Activated CD4-positive, CD25-positive, alpha-beta regulatory T cell treated with anti-CD3 and anti-CD28 coated beads, Interleukin-2, amount 50 U/mL, for 24 hours (primary cell): ENCODE measurements at regions not wholly inside any gene's neighbourhood (a gene's known extent, or its start where the extent isn't known, plus 50 kb on each side); places are given as distances from the start of the nearest gene placed in this dataset.
"Not testable (repeated sequence)": the region's sequence is repeated elsewhere in the genome, so short reads cannot be mapped to it uniquely, and the experiment has no call there.

Experiments used
- ATAC-seq, 2 donors: fragments of 150-1000 bp; cut with Tn5 transposase; one replicate each; pipeline ENCODE4 v1.10.0; 2021; ENCODE audit warnings: mild to moderate bottlenecking in 1 of 2, moderate library complexity in 1 of 2

DNA sequence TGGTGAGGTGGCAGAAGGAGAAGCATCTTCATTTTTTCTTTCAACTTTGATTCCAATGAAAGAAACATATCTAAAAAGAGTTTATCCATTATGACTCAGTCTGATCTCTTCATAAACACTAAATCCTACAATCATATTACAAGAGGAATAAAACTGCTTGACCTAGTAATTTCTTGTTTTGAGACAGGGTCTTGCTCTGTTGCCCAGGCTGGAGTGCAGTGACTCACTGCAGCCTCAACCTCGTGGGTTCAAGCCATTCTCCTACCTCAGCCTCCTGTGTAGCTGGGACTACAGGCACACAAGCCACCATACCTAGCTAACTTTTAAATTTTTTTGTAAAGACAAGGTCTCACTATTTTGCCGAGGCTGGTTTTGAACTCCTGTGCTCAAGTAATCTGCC, 147.2 kb downstream of the NDUFA12 start:
- no peak for ATAC-seq

DNA sequence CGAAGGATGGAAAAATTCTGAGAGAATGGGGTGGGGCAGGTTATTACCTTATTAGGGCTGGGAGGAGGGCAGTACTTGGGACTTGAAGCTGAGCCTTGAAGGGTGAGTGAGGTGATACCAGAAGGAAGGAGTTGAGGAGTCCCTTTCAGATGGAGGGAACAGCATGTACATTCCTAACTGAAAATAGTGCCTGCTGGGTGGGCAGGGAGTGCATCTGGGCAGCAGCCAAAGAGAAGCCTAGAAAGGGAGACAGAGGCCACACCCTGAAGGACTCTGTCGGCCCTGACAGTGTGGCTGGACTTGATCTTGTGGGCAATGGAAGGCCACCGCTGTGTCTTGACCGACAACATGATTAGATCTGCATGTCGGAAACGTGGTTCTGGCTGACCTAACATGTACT, 147.6 kb downstream of the NDUFA12 start:
- ATAC-seq = no peak

DNA sequence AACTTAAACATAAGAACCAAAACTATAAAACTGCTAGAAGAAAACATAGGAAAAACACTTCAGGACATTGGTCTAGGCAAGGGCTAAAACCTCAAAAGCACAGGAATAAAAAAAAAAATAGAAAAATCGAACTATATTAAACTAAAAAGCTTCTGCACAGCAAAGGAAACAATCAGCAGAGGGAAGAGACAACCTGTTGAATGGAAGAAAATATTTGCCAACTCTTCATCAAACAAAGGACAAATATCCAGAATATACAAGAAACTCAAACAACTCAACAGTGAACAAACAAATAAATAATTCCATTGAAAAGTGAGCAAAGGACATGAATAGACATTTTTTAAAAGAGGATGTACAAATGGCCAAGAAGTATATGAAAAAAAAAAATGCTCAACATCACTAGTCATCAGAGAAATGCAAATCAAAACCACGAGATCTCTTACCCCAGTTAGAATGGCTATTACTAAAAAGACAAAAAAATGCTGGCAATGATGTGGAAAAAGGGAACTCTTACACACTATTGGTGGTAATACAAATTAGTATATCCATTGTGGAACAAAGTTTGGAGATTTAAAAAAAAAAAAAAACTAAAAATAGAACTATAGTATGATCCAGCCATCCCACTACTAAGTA, 152.0 kb downstream of the NDUFA12 start:
- ATAC-seq = no peak

DNA sequence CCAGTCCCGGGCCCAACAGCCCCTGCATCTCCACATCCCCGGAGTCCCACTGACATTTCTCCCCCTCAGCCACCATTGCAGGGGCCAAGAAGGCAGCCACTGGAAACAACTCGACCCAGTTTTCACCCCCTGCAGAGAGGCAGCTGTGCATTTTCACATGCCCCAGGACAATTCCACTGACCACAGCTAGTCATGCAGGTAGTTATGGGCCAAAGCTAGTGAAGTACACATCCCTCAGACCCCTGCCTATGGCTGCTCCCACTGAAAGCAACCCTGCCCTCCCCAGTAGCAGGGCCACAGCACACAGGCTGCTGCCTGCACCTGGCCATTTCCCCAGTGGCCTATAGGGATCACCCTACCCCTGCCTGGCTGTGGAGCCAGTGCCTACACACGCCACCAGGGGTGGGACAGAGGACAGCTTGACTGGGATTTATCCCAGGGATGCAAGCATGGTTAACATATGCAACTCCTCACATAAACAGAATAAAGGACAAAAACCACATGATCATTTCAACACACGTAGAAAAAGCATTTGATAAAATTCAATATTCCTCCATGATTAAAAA, 154.0 kb downstream of the NDUFA12 start:
- no peak for ATAC-seq

DNA sequence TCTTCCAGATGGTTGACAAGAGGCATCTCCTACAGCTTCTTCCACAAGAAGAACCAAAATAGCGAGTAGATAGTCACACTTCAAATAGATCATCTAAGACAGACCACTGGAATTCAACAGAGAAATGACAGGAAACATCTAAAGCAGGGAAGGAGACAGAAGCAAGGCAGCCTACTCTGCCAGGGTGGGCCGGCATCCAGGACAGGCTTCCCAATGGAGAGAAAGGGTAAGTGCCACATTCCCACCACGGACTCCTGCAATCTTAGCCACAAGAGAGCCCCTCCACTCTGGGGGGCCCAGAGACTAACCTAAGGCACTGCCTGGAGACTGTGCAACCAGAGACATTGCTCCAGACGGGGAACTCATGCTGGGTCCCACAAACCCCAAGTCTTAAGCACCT, 154.5 kb downstream of the NDUFA12 start:
- no peak for ATAC-seq

DNA sequence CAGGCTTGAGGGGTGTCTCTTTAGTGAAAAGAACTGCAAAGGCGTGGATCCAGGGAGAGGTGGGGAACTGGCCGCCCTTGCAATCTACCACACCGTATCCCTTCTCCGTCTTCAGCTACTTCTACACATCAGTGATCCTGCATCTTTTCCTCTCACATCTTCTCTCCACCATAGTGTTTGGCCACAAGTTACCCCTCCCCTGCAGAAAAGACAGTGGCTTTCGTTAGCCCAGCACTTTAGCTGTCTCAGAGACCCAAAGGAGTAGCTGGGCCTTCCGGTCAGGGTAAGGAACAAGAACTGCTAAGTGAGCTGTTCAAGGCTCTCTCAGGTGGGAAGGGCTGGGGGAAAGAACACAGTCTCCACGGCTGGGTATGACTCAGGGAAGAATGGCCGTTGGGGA, 158.4 kb downstream of the NDUFA12 start:
- no peak for ATAC-seq

DNA sequence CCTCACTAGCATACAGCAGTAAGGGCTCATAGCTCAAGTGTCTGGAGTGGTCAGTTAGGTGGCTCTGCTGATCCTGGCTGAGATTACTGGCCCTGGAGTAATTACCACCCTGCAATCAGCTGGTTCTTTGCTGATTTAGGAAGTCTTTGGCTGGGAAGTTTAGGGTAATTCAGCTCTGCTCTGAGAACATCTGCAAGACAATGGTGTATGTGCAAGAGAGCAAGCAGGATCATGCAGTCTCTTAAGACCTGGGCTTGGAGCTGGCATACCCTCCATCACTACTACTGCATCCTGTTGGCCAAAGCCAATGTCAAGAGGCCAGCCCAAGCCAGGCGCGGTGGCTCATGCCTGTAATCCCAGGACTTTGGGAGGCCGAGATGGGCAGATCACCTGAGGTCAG, 159.0 kb downstream of the NDUFA12 start:
- no peak for ATAC-seq

DNA sequence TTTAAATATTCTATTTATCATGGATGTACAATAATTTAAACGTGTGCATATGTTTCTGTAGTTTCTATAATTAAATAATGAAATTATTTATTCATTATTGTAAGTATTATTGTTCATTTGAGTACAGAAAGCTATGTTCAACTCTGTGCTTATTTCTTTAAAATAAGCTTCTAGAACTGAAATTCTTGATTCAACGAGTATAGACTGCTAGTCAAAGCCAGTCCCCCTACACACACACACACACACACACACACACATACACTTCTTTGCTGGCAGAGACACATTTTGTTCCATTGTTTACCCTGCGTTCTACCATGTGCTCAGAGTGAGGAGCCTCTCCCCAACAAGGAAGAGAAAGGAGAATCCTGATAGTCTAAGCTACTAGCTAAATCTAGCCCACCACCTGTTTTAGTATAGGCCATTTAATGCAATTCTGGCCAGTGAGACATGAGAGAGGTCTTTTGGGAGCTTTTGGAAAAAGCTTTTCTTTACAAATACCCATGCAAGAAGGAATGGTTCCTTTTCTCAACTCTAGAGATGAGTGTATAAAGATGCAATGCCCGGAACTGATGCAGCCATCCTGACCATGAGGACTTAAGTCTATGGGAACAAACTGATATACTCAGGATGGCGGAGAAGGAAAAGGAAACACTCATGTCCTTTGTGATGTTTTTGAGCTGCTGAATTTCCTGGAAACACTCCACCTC, 161.4 kb downstream of the NDUFA12 start:
- no peak for ATAC-seq

DNA sequence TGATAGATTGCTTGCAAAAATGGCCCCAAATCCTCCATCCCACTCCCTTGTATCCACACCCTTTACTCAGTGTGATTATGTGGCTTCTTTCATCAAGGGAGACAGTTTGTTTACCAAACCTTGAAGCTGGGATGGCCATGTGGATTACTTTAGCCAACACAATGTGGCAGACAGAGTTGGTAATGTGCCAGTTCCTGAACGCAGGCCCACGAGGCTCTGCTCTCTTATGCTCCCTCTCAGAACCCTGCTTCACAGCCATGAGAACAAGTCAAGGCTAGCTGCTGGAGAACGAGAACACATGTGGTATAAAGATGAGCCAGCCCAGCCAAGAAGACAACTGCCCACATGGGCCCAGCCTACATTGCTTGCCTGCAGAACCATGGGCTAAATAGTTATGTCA, 162.3 kb downstream of the NDUFA12 start:
- no peak for ATAC-seq

DNA sequence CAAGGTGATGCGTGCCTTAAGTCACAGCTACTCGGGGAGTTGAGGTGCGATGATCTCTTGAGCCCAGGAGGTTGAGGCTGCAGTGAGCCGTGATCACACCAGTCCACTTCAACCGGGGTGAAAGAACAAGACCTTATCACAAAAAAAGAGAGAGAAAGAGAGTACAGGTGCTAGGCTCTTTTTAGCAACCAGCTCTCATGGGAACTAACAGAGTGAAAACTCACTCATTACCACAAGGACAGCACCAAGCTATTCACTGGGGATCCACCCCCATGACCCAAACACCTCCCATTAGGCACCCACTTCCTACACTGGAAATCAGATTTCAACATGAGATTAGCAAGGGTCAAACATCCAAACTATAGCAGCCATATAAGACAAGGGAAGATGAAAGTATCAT, 164.2 kb downstream of the NDUFA12 start:
- ATAC-seq = no peak

DNA sequence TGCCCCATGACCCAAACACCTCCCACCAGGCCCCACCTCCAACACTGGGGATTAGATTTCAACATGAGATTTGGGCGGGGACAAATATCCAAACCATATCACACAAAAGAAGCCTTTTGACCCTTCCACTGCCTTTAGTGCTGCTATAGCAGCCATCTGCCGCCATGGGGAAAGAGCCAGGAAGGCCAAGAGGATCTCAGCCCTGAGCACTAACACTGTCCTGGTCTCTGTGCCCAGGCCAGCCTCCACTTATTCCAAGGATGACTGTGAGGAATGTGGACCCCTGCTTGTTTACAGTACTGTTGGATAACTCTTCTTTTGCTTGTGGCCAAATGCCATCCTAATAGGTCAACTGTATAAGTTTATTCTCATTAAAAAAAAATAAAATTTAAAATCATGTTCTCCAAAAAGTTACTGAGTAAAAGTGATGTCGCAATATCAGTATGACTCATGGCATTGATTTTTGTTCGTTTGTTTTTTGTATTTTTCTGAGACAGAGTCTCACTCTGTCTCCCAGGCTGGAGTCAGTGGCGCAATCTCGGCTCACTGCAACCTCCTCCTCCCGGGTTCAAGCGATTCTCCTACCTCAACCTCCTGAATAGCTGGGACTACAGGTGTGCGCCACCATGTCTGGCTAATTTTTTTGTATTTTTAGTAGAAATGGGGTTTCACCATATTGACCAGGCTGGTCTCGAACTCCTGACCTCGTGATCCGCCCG, 166.4 kb downstream of the NDUFA12 start:
- not testable (repeated sequence) for ATAC-seq

DNA sequence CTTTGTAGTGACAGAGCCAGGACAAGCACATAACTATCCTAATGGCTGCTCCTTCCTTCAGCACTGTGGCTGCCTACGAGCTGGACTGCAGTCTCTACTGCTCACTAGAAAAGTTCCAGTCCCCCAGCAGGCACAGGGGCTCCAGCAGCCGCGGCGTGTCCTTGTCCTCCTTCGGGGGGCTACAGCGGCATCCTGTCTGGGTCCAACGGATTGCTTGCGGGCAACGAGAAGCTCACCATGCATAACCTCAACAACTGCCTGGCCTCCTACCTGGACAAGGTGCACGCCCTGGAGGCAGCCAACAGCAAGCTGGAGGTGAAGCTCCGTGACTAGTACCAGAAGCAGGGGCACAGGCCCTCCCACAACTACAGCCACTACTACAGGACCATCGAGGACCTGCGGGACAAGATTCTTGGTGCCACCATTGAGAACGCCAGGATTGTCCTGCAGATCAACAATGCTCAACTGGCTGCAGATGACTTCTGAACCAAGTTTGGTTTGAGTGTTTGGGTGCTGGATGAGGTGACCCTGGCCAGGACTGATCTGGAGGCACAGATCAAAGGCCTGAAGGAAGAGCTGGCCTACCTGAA, 169.4 kb downstream of the NDUFA12 start:
- no peak for ATAC-seq

DNA sequence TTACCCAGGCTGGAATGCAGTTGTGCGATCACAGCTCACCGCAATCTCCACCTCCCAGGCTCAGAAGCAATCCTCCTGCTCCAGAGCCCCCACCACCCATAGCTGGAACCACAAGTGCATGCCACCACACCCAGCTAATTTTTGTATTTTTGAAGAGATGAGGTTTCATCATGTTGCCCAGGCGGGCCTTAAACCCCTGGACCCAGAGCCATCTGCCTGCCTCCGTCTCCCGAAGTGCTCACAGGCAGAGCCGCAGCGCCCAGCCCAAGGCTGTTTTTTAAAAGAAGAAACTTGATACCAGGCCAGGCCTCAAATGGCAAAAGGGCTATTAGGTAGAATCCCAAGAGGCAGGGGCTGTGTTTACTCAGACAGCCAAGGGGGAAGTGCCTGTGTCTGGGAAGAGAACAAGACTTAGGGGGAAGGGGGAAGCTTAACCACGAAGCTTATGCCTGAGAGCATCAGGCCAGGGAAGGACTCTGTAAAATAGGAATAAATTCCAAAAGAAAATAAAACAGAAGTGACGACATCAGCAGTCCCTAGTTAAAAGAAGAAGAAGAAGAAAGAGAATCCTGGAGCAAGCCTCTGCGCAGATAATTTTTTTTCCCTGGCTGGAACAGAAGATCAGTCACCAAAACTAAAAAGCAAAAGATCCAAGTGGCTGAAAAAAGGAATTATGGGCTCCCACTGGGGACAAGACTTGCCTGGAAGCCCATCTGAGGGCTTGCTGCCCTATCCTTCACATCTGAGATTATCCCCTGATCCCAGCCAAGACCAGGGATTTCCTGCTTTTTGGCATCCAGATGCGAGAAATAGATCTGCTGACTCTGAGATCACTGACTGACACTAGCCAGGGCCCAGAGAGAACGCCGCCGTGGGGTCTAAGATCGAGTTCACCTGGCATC, 170.5 kb downstream of the NDUFA12 start:
- ATAC-seq = no peak

DNA sequence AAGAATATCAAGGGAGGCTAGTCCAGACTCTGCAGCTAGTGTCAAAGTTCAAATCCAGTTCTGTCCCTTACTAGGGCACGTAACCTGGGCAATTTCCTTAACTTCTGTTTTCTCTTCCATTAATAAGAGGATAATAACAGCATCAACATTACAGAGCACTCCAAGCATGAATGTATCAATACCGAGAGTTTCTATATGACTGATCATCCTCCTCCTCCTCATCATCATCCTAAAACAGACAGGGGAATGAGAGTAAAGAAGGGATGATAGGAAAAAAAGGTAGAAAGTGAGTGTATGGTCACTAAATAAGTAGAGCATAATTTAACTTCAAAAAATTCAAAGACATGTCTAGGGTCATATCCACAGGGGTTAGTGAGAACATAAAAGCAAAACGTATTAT, 171.4 kb downstream of the NDUFA12 start:
- ATAC-seq = no peak

DNA sequence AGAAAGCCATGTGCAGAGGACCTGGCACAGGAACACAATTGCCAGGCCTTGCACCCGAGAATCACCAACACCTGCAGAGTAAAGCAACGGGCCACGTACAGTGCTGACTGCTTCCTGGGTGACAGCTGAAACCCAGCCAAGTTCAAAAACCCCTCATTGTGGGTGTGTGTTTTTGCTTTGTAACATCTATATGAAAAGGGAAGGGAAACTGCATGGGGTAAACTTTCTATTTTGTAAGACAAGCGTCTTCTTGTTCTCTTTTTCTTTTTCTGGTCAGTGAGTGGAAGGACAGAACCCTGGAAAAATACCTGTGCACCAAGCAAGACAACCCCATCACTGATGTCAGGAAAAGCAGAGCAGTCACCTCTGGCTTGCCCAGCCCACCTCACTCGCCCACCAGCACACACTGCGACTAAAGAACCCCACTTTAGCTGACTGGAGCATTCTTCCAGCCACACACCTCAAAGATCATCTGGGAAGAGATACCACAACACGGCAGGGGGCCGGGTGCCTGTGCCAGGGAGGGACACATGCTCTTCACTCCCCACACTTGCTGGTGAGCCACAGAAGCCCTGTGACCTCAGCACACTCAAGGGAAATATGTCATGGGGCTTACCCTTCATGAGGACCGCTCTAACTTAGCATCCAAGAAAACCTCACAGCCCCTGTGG, 172.3 kb downstream of the NDUFA12 start:
- ATAC-seq = peak; percentile 50 to 63

DNA sequence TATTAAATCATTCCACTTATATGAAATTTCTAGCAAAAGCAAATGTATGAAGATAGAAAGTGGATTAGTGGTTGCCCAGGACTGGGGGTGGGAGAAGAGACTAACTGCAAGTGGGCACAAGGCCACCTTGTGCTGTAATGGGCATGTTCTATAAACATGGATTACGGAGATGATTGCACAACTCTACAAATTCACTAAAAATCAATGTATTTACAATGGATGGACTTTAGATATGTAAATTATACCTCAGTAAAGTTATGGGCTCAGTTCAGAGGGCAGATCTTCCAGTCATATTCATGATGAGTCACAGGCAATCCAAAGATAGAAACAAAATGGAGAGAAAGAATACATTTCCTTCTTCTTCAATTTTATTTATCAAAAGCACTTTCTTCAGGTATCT, 173.9 kb downstream of the NDUFA12 start:
- ATAC-seq = no peak

DNA sequence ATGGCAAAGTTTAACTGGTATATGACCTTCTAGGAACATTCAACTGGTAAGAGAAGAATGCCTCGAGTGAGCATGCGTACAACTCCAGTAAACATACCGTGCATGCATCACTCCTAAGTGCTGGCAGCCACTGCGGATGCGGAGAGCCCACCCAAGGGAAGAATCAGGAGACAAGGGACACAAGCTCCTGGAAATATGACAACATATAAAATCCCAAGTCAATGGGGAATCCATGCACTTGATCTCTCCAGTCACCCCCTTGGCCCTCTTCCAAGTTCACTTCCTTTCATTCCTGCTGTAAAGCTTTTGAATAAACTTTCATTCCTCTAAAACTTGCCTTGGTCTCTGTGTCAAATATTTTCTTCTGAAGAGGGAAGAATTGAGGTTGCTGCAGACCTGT, 168.7 kb upstream of the TMCC3 start:
- no peak for ATAC-seq

DNA sequence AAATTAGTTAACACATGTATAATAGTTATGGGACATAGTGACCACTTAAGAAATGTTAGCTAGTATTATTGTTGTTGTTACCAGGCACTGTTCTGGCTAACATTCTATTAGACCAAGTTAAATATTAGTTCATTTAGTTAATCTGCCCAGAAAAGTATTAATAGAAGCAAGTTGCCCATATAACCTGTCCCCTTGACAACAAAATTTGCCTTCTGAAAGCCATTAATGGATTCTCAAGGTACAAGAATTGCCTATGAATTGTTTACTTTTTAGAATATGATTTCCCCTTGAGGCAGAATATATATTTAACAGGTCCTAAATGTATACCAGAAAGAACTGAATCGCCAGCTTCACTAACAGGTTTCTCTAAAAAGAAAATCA, 167.3 kb upstream of the TMCC3 start:
- no peak for ATAC-seq

DNA sequence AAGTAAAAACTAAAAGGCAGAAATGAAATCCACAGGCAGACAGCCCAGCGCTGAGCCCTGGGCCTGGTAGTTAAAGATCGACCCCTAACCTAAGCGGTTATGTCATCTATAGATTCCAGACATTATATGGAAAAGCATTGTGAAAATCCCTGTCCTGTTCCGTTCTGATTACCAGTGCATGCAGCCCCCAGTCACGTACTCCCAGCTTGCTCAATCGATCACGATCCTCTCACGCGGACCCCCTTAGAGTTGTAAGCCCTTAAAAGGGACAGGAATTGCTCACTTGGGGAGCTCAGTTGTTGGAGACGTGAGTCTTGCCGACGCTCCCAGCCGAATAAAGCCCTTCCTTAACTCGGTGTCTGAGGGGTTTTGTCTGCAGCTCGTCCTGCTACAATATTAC, 166.8 kb upstream of the TMCC3 start:
- not testable (repeated sequence) for ATAC-seq

DNA sequence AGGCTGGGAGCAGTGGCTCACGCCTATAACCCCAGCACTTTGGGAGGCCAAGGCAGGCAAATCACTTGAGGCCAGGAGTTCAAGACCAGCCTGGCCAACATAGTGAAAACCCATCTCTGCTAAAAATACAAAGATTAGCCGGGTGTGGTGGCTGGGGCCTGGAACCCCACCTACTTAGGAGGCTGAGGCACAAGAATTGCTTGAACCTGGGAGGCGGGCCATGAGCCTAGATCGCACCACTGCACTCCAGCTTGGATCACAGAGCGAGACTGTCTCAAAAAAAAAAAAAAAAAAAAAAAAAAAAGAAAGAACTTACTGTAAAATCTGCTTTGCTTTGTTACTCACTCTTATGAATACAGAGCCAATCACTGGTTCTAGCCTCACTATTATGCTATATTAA, 166.4 kb upstream of the TMCC3 start:
- ATAC-seq = not testable (repeated sequence)

DNA sequence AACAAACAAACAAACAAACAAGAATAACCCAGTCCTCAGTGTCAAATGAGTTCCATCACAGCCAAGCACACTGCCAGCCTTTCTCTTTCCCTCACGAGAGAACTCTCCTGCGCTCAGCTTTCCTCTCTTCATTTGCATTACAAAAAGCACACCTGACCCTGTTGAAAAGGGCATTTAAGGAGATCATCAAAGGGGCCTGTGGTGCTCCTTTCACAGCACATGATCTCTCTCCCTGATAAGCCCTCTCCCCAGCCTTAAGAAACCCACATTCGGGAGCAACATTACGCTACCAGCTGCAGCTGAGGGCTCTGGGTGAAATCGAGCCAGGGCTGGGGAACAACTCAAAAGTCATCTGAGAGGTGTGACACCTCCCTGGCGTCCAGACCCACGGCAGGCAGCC, 165.6 kb upstream of the TMCC3 start:
- no peak for ATAC-seq

DNA sequence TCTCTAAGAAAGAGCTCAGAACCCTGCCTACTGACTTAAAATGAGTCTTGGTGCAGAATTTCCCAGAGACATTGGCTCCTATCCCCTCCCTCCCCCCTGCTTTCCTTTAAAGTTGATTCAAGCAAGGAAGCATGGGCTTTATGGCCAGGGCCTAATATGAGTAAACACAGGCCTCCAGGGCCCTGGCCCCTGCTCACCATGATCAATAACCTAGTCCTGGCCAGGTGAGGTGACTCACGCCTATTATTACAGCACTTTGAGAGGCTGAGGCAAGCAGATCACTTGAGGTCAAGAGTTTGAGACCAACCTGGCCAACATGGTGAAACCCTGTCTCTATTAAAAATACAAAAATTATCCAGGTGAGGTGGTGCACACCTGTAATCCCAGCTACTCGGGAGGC, 165.1 kb upstream of the TMCC3 start:
- no peak for ATAC-seq
